ENCODE measurements at regions not wholly inside any gene's neighbourhood (a gene's known extent, or its start where the extent isn't known, plus 50 kb on each side); places are given as distances from the start of the nearest gene placed in this dataset.
"Not testable (repeated sequence)": the region's sequence is repeated elsewhere in the genome, so short reads cannot be mapped to it uniquely, and the experiment has no call there.

DNA sequence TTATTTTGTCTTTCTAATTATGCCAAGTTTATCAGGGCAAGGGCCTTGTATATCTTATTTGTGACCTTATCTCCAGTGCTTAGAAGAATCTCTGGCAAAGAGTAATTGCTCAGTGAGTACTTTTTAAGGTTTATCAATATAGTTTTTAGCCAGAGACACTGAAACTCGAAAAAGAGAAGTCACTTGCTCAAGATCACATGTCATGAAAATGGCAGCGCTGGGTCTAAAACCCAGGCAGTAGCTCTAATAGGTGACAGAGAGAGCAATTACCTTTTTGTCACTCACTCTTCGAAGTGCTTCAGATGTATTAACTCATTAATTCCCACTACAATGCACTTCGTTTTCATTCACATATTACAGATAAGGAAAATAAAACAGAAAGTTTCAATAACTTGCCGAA, 667.5 kb downstream of the DOK5 start:
- DNase-seq, result no peak

DNA sequence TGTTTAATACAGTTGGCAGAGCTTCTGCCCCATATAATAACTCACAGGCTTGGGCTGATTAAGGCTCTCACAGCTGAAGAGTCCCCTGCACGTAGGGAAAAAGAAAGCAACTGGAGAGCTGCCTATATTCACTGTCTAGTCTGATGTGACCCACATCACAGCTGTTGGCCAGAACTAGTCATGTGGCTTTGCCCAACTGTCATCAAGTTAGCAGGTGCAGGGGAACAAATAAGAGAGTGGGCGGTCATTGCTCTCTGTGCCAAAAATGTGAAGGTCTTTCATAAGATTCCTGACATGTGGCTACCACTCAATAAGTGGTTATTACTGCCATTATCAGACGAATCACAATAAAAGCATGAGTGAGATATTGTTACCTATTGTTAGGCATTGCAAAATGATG, 665.2 kb downstream of the DOK5 start:
- no peak for DNase-seq

DNA sequence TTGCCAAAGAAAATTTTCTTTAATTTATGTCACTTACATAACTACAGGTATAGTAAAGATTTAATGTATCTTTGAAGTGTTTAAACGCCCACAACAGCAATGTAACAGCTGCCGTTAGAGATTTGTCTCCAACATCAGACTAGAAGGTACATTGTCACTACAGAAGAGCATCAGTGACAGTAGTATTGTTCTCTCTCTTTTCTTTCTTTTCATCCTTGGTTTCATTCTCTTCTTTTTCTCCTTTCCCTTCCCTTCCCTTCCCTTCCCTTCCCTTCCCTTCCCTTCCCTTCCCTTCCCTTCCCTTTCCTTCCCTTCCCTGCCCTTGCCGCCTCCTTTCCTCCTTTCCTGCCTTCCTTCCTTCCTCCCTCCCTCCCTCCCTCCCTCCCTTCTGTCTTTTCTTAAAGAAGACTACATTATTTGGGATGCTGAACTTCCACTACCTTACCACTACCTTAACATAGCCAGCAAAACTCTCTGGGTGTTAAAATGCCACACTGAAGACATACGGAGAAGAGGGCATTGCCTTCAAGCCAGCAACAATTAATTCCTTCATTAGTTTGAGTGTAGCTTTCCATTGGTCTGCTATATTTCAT, 663.9 kb downstream of the DOK5 start:
- DNase-seq, result no peak

DNA sequence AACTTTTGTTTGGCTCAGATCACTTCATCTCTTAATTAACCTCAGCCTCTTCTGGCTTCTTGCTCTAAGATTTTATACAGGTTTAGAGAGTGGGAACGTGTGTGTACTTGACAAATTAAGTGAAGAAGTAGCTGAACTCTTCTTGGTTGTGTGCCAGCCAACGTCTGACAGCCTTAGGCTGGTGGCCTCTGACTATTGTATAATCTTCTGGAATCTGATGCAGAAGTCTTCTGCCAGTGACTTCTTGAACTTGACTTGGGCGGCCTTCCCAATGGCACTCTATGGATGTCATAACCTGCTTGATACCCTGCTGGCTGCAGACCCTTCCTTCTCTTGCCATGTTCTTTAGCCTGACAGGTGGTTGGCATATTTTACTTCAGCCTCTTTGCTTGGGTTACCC, 660.5 kb downstream of the DOK5 start:
- DNase-seq, result no peak

DNA sequence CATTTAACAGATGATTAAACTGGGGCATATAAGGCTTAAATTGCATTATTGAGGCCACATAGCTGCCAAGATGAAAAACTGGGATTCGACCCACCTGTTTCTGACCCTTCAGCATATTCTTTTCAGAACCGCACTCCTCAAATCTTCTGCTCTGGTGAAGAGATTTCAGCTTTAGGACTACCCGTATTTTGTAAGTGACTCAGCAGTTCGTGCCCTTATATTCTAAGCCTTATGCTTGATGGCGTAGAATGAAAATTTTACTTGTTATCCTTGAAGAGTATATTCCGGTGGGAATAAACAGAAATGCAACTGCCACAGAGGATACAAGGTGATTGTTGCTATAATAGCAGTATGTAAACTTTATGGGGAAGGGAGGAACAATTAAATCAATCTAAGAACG, 657.1 kb downstream of the DOK5 start:
- DNase-seq, result no peak

DNA sequence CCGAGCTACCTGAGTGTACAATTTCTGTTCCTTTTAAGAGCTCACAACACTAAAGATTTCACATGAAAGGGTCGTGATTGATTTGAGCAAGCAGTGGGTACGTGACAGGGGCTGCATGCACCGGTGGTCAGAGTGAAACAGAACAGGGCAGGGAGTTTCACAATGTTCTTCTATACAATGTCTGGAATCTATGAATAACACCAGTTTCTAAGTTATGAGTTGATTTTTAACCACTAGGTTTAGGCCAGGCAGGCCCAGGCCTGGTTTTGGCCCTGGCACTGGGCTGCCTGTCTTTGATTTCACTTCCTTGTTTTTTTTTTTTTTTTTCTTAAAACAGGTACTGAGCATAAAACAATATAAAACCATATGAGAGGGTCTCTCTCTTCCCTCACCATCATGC, 642.2 kb downstream of the DOK5 start:
- not testable (repeated sequence) for DNase-seq

DNA sequence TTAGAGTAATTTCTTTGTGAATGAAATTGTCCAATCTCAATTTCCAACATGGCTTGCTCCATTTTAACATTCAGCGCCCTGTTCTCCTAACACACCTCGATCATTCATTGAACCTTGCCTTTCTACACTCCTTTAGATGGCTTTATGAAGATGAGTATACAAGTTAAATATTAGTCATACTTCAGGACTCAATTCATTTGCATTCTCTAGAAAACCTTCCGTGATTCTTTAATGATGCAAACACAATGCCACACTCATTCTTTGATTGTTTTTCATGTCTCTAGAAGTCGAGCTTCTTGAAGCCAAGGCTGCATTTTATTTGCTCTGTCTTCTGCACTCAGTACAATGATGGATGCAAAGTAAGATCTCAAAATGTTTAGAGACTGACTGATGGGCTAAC, 641.2 kb downstream of the DOK5 start:
- no peak for DNase-seq

DNA sequence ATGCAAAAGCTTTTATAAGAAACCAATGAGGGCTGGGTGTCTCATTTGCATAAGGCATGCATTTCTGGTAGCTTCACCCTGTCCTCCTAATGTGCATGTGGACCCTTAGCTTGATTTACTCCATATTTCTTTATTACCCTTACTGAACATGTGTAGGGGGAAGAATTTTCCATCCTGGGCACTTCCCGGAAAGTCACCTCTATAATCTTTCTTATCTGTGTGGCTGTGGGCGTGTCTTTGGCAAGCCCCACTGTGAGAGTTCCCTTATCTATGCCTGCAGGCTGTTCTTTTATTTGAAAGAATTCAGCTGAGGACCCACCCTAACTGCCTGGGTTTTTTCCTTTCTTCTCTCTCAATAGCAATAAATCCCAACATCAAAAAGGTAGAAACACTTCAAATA, 627.8 kb downstream of the DOK5 start:
- no peak for DNase-seq

DNA sequence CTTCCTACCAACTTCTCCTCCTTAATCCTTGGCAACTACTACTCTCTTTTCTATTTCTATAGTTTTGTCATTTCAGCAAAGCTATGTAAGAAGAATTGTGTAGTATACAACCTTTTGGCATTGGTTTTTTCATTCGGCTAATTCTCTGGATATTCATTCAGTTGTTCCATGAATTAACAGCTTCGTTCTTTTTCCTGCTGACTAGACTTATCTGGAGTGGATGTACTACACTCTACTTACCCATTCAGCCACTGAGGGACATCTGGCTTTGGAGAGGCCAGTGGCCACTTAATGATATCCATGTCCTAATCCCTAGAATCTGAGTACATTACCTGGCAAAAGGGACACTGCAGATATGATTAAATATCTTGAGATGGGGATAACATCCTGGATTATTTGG, 623.9 kb downstream of the DOK5 start:
- no peak for DNase-seq

DNA sequence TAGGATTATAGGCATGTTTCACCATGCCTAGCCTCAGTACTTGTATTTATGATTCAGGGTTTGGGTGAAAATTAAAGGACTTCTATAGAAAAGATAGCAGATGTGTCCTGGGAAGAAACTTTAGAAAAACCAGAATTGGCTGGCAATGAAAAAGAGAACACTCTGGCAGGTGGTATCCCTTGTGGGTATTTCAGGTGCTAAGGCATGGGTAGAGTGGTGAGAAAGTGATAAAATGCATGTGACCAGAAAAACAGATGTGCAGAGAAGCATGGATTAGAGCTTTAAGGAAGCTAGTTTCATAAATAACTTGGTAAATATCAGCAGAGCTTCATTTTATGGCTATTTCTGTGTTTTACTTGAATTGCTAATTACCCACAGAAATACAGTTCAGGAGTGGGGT, 622.2 kb downstream of the DOK5 start:
- no peak for DNase-seq

DNA sequence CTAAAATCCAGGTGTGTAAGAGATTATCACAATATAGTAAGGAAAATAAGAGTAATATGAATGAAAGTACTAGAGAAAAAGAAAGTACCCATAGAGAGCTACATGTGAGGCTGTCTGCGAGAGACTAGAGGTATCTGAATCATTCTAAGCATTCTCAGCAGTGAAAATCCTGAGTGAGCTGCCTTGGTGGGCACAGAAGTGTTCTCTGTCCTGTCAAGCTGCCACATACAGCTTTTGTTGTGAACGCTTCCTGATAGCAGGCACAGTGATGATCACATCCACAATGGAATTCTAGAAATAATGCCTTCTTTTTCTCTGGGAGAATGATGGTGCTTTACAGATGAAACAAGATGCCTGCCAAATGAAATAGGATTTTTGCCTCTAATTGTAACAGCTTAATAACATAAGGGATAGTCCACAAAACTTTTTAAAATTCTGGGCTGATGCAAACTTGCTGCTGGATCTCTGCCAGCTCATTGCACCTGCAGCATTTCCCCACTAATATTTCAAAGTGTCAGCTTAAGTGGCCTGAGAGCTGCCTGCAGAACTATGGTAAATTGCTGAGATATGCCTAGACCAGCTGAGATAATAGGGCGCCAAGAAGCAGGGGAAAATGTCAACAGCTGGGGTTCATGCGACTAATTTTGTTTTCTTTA, 620.5 kb downstream of the DOK5 start:
- no peak for DNase-seq

DNA sequence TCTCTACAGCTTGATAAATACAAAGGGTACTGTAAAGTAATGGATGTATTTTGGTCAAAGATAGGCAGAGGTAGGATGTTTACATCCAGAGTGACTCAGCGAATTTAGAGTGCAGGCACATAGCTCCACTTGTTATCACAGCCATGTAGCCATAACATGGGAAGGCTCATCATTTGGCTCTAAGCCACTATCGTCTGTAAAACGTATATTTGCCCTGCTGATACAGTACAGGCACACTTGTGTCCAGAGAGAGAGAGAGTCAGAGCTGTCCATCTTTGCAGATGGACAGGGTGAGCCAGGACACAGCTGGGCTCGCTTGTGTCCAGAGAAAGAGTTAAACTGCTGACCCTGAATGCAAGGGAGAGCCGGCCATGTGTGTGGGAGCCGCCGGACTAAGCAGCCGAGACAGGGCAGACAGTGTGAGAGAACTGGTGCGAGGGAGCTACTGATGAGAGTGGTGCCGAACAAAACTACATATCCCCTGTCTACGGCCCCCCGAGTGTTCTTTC, 619.0 kb downstream of the DOK5 start:
- no peak for DNase-seq

DNA sequence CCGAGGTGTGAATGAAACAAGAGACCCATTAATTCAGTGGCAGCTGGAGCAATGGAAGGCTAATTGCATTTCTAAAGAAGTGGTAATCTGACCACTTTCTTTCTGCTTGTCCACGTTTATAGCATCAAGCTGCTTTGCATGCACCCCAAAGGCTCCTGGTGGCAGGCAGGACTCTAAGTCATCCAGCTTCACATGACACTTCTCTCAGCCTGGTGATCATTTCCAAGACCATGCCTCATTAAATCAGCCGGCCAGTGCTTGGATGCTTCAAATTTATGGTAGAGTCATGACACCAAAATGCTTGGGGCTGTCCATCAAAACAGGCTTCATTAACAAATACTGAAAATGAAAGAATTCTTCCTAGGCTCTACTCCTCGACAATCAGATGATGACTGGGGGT, 614.9 kb downstream of the DOK5 start:
- no peak for DNase-seq

DNA sequence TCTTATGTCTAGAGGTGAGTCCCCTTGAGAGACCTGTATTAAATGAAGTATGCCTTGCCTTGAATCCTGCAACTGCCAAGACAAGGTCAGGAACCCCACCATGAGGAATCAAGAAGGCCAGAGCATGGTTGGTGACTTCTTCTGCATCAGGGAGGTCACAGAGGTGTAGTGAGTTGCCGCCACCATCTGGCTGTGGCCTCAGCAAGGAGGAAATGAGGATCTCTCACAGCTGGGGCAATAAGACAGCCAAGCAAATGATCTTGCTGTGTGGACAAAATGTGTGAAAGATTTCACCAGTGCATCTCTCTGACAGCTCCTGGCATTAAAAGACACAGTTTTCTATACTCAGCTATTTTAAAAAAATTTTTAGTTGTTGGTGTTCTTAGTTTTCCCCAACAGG, 611.0 kb downstream of the DOK5 start:
- no peak for DNase-seq

DNA sequence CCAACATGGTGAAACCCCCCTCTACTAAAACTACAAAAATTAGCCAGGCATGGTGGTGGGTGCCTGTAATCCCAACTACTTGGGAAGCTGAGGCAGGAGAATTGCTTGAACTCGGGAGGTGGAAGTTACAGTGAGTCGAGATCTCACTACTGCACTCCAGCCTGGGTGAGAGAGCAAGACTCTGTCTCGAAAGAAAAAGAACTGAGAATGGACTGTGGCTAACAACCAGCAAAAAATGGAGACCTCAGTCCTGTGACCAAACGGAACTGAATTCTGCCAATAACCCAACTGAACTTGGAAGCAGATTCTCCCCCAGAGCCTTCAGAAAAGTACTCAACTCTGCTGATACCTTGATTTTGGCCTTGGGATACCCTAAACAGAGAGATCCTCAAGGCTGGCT, 604.5 kb downstream of the DOK5 start:
- DNase-seq, result no peak

DNA sequence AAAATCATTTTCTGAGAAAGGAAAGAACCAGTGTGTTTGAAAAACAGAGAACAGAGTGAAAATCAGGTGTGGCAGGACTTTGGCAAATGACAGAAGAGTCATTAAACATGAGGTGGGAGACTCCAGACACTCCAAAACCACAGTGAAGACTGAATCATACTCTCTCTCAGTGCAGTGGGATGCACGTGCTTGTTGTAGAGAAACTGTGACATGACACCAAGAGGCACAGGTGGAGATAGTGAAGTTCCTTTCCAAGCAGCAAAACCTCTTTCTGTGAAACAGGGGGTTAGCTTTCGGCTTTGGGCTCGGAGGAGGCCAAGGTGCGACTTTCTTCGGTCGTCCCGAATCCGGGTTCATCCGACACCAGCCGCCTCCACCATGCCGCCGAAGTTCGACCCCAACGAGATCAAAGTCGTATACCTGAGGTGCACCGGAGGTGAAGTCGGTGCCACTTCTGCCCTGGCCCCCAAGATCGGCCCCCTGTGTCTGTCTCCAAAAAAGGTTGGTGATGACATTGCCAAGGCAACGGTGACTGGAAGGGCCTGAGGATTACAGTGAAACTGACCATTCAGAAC, 599.0 kb downstream of the DOK5 start:
- not testable (repeated sequence) for DNase-seq

DNA sequence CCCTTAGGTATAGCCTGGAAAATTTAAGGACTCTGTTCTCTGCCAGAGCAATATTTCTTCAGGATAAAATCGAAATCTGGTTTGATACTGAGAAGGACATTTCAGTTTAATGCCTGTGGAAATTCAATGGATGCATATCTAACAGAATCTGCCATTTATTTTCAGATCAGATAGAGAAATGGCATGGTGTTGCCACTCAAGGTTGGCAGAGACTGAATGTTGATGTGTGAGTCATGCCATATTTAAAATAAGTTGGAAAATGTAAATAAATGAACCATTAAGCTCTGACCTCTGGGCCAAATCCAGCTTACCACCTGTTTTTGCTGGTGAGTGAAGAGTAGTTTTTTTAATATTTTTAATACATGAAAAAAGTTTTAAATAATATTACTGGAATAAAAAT, 594.6 kb downstream of the DOK5 start:
- no peak for DNase-seq

DNA sequence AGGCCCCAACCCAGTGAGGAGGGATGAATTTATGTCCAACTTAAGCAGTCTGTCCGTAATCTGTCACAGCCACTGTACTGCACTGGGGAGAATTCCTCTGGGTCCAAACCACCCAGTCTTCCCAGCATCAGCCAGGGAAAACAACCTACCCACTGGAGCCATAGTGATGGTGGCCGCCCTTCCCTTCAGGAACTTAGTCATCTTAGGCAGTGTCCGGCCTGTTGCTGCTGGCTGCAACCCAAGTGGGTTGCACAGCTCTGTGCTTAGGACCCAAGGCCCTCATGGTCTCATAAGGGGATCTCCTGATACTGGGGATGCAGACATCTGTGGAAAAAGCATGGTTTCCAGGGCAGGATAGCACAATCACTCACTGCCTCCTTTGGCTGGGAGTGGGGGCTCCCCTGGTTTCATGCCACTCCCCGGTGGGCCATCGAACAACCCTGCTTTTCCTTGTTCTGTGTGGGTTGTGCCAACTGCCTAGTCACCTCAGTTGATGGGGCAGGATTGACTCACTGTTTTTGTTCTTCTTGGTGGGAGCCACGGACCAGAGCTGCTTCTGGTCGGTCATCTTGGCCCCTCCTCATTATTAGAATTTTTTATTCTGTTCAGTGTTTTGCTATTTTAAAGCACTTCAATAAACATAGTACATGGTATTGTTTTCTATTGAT, 591.9 kb downstream of the DOK5 start:
- no peak for DNase-seq

DNA sequence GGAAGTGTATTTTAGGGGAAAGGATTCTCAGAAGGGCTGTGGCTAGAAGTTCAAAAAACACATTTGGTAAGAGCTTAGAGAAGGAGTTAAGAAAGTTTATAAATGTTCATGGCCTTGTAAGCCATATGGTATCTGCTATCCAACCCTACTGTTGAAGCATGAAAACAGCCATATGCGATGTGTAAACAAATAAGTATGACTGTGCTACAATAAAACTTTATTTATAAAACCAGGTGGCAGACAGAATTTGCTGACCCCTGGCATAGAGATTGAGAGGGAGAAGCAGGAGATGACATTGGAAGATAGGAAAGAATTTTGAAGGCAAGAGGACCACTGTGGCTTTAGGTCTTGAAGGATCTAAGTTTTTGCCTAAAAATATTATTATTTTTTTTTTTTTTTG, 583.5 kb downstream of the DOK5 start:
- no peak for DNase-seq

DNA sequence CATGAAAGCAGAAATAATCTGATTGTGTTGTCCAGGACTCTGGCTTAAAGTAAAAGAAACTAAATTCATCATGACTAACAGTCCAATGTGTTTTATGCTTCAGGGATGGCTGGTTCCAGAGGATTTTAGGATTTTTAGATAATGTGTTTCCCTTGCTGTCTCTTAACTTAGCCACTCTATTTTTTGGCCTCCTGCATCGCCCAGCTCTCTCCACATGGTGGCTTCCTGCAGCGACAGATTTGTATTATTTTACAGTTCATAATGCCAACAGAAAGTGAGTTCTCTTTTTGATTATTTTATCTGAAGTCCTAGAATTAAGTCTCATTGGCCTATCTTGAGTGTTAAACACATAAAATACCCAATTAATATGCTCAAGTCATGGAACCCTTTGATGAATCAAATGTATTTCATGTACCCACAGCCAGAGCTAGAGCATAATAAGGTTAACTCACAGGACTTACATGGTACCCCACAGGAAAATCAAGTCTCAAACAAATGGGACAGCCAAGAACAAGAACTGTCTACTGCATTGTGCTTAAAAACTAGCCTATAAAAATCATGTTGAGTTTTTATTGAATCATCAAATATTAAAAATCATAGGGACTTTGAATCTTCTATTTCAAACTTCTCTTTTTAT, 582.5 kb downstream of the DOK5 start:
- DNase-seq, result no peak

DNA sequence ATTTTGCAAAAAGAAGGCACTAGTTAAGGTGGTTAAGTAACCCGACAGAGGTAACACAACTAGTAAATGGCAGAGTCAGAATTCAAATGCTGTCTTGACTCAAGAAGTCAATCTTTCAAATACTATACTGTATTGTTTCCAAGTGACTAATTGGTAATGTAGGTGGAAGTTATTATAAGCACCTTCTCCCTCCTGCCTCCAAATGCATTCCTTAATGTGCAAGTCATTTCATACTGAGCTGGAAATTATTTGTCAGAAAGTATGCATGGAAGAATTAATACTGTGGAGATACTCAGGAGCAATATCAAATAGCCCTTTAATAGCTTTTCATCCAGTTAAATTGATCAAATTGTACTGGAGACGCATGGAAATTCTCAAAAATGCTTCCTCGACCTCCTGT, 579.1 kb downstream of the DOK5 start:
- DNase-seq, result no peak

DNA sequence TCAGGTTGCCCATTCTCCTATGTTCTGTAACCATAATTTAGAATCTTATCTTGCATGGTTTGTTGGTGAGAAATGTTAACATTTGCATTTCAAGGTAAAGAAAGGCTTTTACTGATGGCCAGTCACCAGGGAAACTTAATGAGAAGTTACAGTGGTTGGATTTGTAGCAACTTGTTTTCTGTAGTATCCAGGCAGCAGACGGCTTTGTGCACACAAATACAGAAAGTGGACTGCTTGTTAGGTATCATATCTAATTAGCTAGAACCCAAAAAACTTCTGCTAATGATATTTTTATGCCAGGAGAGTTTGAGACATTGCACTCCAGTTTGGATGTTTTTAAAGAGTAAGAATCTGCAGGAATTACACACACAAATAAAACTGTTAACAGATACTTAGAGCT, 578.0 kb downstream of the DOK5 start:
- DNase-seq, result no peak

DNA sequence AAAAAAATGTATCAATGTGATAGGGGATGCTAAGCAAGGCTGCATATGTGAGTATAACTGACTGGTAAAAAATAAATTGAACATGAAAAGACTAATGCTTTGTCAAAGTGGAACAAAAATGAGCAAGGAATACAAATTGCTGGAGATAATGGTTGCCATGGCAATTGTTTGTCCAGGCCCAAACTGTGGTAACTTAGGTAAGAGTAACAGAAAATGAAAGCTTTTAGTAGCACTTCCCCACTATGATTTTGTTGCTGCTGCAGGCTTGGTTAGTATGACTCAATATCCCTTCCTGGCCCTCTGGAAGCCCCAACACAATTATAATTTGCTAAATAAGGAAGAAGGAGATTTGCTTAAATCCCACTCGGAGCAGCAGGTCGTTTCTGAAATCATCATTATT, 577.1 kb downstream of the DOK5 start:
- DNase-seq, result no peak

DNA sequence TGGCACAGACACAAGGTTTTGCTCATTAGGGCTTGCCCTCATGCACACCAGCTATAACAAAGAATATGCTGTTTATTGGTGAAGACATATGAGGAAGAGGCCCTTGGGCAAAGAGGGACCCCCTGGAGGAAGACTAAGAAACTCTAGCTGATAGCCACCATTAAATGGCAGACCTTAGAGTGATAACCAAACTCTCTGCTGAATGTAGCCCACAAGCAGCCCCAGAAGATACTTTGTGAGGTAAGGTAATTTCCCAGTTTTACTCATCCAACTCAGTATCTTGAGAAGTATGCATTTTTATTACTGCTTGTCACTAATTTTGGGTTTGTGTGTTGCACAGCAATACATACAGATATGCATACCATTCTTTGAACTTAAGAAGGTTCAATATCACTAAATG, 563.3 kb downstream of the DOK5 start:
- no peak for DNase-seq

Data from hippocampal formation (tissue), 2 donors.